ENCODE measurements at regions not wholly inside any gene's neighbourhood (a gene's known extent, or its start where the extent isn't known, plus 50 kb on each side); places are given as distances from the start of the nearest gene placed in this dataset.
"Not testable (repeated sequence)": the region's sequence is repeated elsewhere in the genome, so short reads cannot be mapped to it uniquely, and the experiment has no call there.

DNA sequence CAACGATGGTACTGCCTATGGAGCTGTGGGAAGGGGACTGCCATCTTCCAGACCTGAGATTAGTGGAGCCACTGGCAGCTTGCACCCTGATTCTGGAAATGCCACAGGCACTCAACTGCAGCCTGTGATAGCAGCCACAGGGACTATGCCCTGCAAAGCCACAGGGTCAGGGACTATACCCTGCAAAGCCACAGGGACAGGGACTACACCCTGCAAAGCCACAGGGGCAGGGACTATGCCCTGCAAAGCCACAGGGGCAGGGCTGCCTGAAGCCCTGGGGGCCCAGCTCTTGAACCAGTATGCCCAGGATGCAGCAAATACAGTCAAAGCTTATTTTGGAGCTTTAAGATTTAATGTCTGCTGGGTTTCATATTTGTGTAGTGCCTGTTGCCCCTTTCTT, 346.6 kb downstream of the C6orf118 start:
- CTCF ChIA-PET = no interaction called here
- intact Hi-C loops (cut with micrococcal nuclease) = no loop called here

DNA sequence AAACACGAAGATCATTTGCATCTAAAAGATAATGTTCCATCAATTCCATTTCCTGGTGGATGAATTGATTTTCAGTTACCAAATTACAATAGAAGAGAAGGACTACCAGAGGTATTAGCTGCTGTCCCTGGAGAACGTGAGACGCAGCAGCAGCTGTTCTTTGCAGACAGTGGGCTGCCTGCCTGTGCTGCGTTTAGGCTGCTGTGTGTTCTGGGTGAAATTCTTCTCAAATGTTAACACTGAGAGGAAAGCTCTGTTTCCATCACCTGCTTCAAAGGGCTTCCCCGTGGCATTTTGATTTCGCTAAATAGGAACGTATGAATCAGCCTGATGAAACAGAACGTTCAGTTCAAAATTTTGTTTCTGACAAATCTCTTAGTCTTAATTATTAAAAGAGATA, 362.2 kb downstream of the C6orf118 start:
- no peak overlapping the region for H3K27ac ChIP-seq (ENCODE audit: low read depth, low read length)
- H3K4me3 ChIP-seq (ENCODE audit: low read length) = no peak overlapping the region
- ChIA-PET CTCF (no interaction called here), POLR2A (no interaction called here)
- no peak for DNase-seq
- H3K9me3 ChIP-seq (ENCODE audit: control insufficient read depth in 2 of 3, low read length in 3 of 3) = no peaks in the 10 kb centered on the region
- Mint-ChIP-seq H3K27ac (no peak overlapping the region), H3K9me3 (peaks cover 0 to 7% (median 3%) of the 10 kb centered on the region in 11 donors), H3K36me3 (no peaks in the 10 kb centered on the region), H3K4me3 (no peak overlapping the region), H3K27me3 (no peaks in the 10 kb centered on the region), H3K4me1 (no peaks in the 10 kb centered on the region)
- H3K36me3 ChIP-seq (ENCODE audit: control insufficient read depth in 2 of 3, insufficient read depth in 3 of 3, low read length in 3 of 3) = no peaks in the 10 kb centered on the region
- no peaks in the 10 kb centered on the region for H3K4me1 ChIP-seq (ENCODE audit: control insufficient read depth in 2 of 2, insufficient read depth in 2 of 2, low read length in 2 of 2)
- no peaks in the 10 kb centered on the region for H3K27me3 ChIP-seq (ENCODE audit: control insufficient read depth in 2 of 2, insufficient read depth in 2 of 2, low read length in 2 of 2)
- intact Hi-C loops (cut with micrococcal nuclease) = no loop called here
- no peak for ATAC-seq

More for the DNA sequence above, 346.6 kb downstream of the C6orf118 start:
- H3K27me3 ChIP-seq (ENCODE audit: control insufficient read depth in 2 of 2, insufficient read depth in 2 of 2, low read length in 2 of 2) = no peaks in the 10 kb centered on the region
- no peaks in the 10 kb centered on the region for H3K36me3 ChIP-seq (ENCODE audit: control insufficient read depth in 2 of 3, insufficient read depth in 3 of 3, low read length in 3 of 3)
- POLR2A ChIA-PET = no interaction called here
- ATAC-seq (no peak), DNase-seq (no peak)
- Mint-ChIP-seq H3K4me1 (no peaks in the 10 kb centered on the region), H3K27me3 (no peaks in the 10 kb centered on the region), H3K27ac (no peak overlapping the region), H3K4me3 (no peak overlapping the region), H3K36me3 (peaks cover 0 to 3% (median 0%) of the 10 kb centered on the region in 5 donors), H3K9me3 (peaks cover 0 to 16% (median 7%) of the 10 kb centered on the region in 11 donors)
- no peaks in the 10 kb centered on the region for H3K4me1 ChIP-seq (ENCODE audit: control insufficient read depth in 2 of 2, insufficient read depth in 2 of 2, low read length in 2 of 2)
- H3K27ac ChIP-seq (ENCODE audit: low read depth, low read length) = no peak overlapping the region
- H3K9me3 ChIP-seq (ENCODE audit: control insufficient read depth in 2 of 3, low read length in 3 of 3) = no peaks in the 10 kb centered on the region
- no peak overlapping the region for H3K4me3 ChIP-seq (ENCODE audit: low read length)

DNA sequence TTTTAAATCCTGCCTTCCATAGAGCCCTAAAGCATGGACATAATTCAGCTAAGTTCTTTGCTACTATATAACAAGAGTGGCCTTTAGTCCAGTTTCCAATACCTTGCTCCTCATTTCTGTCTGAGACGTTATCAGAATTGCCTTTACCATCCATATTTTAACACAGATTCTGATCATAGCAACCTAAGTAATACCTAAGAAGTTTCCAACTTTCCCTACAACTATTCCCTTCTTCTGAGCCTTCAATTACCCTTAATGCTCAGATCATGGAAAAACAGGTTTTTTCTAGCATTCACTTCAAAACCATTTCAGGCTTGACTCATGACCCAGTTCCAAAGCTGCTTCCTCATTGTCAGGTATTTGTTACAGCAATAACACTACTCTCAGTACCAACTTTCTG, 367.1 kb downstream of the C6orf118 start:
- no peak for ATAC-seq
- DNase-seq = no peak
- CTCF ChIA-PET = no interaction called here
- POLR2A ChIA-PET = no interaction called here
- Mint-ChIP-seq H3K4me3 (no peak overlapping the region), H3K27me3 (no peaks in the 10 kb centered on the region), H3K9me3 (peaks cover 0 to 8% (median 3%) of the 10 kb centered on the region in 11 donors), H3K4me1 (no peaks in the 10 kb centered on the region), H3K27ac (no peak overlapping the region), H3K36me3 (no peaks in the 10 kb centered on the region)
- no peaks in the 10 kb centered on the region for H3K27me3 ChIP-seq (ENCODE audit: control insufficient read depth in 2 of 2, insufficient read depth in 2 of 2, low read length in 2 of 2)
- H3K36me3 ChIP-seq (ENCODE audit: control insufficient read depth in 2 of 3, insufficient read depth in 3 of 3, low read length in 3 of 3) = no peaks in the 10 kb centered on the region
- intact Hi-C loops (cut with micrococcal nuclease) = no loop called here
- H3K27ac ChIP-seq (ENCODE audit: low read depth, low read length) = no peak overlapping the region
- no peaks in the 10 kb centered on the region for H3K4me1 ChIP-seq (ENCODE audit: control insufficient read depth in 2 of 2, insufficient read depth in 2 of 2, low read length in 2 of 2)
- H3K9me3 ChIP-seq (ENCODE audit: control insufficient read depth in 2 of 3, low read length in 3 of 3) = no peaks in the 10 kb centered on the region
- no peak overlapping the region for H3K4me3 ChIP-seq (ENCODE audit: low read length)

DNA sequence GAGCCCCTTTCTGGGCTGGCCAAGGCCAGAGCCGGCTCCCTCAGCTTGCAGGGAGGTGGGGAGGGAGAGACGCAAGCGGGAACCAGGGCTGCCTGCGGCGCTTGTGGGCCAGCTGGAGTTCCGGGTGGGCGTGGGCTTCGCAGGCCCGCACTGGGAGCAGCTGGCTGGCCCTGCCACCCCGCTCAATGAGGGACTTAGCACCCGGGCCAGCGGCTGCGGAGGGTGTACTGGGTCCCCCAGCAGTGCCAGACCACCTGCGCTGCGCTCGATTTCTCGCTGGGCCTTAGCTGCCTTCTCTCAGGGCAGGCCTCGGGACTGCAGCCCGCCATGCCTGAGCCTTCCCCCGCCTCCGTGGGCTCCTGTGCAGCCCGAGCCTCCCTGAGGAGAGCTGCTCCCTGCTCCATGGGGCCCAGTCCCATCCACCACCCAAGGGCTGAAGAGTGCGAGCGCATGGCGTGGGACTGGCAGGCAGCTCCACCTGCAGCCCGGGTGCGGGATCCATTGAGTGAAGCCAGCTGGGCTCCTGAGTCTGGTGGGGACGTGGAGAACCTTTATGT, 376.1 kb downstream of the C6orf118 start:
- H3K27ac ChIP-seq (ENCODE audit: low read depth, low read length); H3K9me3 Mint-ChIP-seq; CTCF ChIA-PET; H3K9me3 ChIP-seq (ENCODE audit: control insufficient read depth in 2 of 3, low read length in 3 of 3); DNase-seq; H3K36me3 ChIP-seq (ENCODE audit: control insufficient read depth in 2 of 3, insufficient read depth in 3 of 3, low read length in 3 of 3); ATAC-seq; H3K4me3 ChIP-seq (ENCODE audit: low read length); H3K4me3 Mint-ChIP-seq; H3K4me1 ChIP-seq (ENCODE audit: control insufficient read depth in 2 of 2, insufficient read depth in 2 of 2, low read length in 2 of 2); H3K4me1 Mint-ChIP-seq; H3K27me3 Mint-ChIP-seq; POLR2A ChIA-PET; H3K27ac Mint-ChIP-seq; intact Hi-C loops (cut with micrococcal nuclease); H3K36me3 Mint-ChIP-seq; H3K27me3 ChIP-seq (ENCODE audit: control insufficient read depth in 2 of 2, insufficient read depth in 2 of 2, low read length in 2 of 2): not testable (repeated sequence)

DNA sequence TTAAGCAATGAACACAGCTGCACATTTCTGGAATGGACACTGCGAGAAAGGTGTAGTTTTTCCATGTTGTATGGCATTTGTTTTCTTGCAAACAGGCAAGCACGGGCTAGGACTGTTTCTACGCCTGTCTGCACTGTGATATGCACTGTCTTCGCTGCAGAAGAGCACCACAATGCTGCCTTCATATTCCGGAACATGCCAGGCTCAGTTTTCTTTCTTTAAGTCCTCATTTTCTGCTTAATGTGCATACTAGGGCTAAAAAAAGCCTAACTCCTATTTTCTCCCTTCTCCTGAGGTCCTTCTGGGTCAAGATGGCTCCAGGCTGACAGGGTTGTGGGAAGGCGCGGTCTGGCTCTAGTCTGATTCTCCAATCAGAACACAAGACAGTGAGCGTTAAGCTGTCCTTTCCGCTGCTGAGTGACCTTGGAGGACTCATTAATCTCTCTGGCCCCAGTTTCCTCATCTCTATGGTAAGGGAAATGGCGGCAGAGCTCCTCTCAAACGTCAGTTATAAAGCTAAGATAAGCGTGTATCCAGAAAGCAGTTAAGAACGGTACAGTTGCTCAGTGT, 379.9 kb downstream of the C6orf118 start:
- intact Hi-C loops (cut with micrococcal nuclease) = loop anchor here (5.0 to 10.0 kb wide), 2 partner anchors 1512 to 1755 kb away; no protein-coding TSS in a partner anchor
- ChIA-PET CTCF (interaction anchor here (0.6 to 0.9 kb wide), 2 partner anchors 29 to 950 kb away, joined by 3 read pairs; no protein-coding TSS in a partner anchor), POLR2A (no interaction called here)
- no peaks in the 10 kb centered on the region for H3K9me3 ChIP-seq (ENCODE audit: control insufficient read depth in 2 of 3, low read length in 3 of 3)
- Mint-ChIP-seq H3K9me3 (peaks cover 0 to 5% (median 0%) of the 10 kb centered on the region in 11 donors), H3K36me3 (no peaks in the 10 kb centered on the region), H3K4me1 (no peaks in the 10 kb centered on the region), H3K4me3 (no peak overlapping the region), H3K27ac (no peak overlapping the region), H3K27me3 (no peaks in the 10 kb centered on the region)
- H3K27me3 ChIP-seq (ENCODE audit: control insufficient read depth in 2 of 2, insufficient read depth in 2 of 2, low read length in 2 of 2) = no peaks in the 10 kb centered on the region
- H3K36me3 ChIP-seq (ENCODE audit: control insufficient read depth in 2 of 3, insufficient read depth in 3 of 3, low read length in 3 of 3) = no peaks in the 10 kb centered on the region
- DNase-seq (no peak), ATAC-seq (no peak)
- H3K27ac ChIP-seq (ENCODE audit: low read depth, low read length) = no peak overlapping the region
- no peak overlapping the region for H3K4me3 ChIP-seq (ENCODE audit: low read length)
- H3K4me1 ChIP-seq (ENCODE audit: control insufficient read depth in 2 of 2, insufficient read depth in 2 of 2, low read length in 2 of 2) = no peaks in the 10 kb centered on the region

DNA sequence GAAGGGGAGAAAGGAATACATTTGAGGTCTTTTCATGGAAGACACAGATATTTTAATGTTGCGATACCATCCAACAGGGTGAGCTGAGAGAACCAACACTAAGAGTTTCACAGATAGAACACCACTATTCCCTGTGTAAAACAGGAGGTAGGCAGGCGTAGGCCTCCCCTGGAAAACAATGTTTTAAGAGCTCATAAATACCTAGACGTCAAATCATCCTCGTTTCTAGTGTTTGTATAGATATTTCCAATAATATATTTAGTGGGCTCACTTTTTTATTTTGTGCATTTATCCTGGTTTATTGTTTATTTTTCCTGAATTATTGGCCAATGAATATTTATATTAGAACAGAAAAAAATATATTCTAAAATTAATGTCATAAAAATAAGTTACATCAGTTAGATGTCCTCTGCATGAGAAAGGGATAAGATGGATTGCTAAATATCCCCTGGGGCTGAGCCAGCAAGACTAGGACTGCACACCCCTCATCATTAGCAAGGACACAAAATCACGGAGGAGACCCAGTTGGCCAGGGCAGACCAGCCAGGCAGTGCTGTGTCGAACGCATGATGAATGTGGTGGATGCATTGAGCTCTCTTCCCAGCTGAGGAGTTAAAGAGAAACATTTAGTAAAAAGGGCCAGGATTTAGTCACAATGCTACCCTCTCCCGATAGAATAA, 380.5 kb downstream of the C6orf118 start:
- no peak overlapping the region for H3K4me3 ChIP-seq (ENCODE audit: low read length)
- no peaks in the 10 kb centered on the region for H3K27me3 ChIP-seq (ENCODE audit: control insufficient read depth in 2 of 2, insufficient read depth in 2 of 2, low read length in 2 of 2)
- Mint-ChIP-seq H3K4me1 (no peaks in the 10 kb centered on the region), H3K27ac (no peak overlapping the region), H3K9me3 (peaks cover 0 to 5% (median 0%) of the 10 kb centered on the region in 11 donors), H3K27me3 (no peaks in the 10 kb centered on the region), H3K4me3 (no peak overlapping the region), H3K36me3 (no peaks in the 10 kb centered on the region)
- intact Hi-C loops (cut with micrococcal nuclease) = loop anchor here (5.0 to 10.0 kb wide), 2 partner anchors 1512 to 1754 kb away; no protein-coding TSS in a partner anchor
- DNase-seq (no peak), ATAC-seq (no peak)
- POLR2A ChIA-PET = no interaction called here
- CTCF ChIA-PET = interaction anchor here (0.9 kb wide), 1 partner anchor 28 kb away, joined by 3 read pairs; no protein-coding TSS in a partner anchor
- no peak overlapping the region for H3K27ac ChIP-seq (ENCODE audit: low read depth, low read length)
- no peaks in the 10 kb centered on the region for H3K36me3 ChIP-seq (ENCODE audit: control insufficient read depth in 2 of 3, insufficient read depth in 3 of 3, low read length in 3 of 3)
- H3K4me1 ChIP-seq (ENCODE audit: control insufficient read depth in 2 of 2, insufficient read depth in 2 of 2, low read length in 2 of 2) = no peaks in the 10 kb centered on the region
- H3K9me3 ChIP-seq (ENCODE audit: control insufficient read depth in 2 of 3, low read length in 3 of 3) = no peaks in the 10 kb centered on the region
